ENCODE measurements at regions not wholly inside any gene's neighbourhood (a gene's known extent, or its start where the extent isn't known, plus 50 kb on each side); places are given as distances from the start of the nearest gene placed in this dataset.

- CTCF ChIA-PET = no interaction called here
- no peaks in the 10 kb centered on the region for H3K27me3 ChIP-seq (ENCODE audit: insufficient read depth, low read length)
- H3K27ac ChIP-seq (ENCODE audit: low read depth, low read length) = no peak overlapping the region
- H3K4me1 ChIP-seq (ENCODE audit: control insufficient read depth in 1 of 2, insufficient read depth in 2 of 2, low read length in 2 of 2) = no peaks in the 10 kb centered on the region
- H3K4me3 ChIP-seq (replicated peaks in 1 of 2; ENCODE audit: low read depth in 1 of 2, low read length in 2 of 2) = no peak overlapping the region
- DNase-seq (ENCODE audit: low read depth, low spot score) (no peak), ATAC-seq (no peak)
- no peaks in the 10 kb centered on the region for H3K9me2 ChIP-seq (ENCODE audit: insufficient read depth)
- no peak overlapping the region for H3K4me2 ChIP-seq (ENCODE audit: low read length)
- intact Hi-C loops (cut with micrococcal nuclease) = no loop called here
- H3K9ac ChIP-seq (ENCODE audit: low read length) = no peak overlapping the region
- BruUV-seq (replicated peaks) = no TSS peak
- TF ChIP-seq CBX3 (IDR thresholded peaks at IDR 0.05; ENCODE audit: low read depth) (no peak), SP1 (IDR thresholded peaks at IDR 0.05; ENCODE audit: low read depth) (no peak), MAX (IDR thresholded peaks at IDR 0.05) (no peak), POLR2AphosphoS5 (IDR thresholded peaks at IDR 0.05; ENCODE audit: low read depth, low read length) (no peak), POLR2A (IDR thresholded peaks at IDR 0.05; ENCODE audit: borderline replicate concordance, extremely low read depth, insufficient read depth, insufficient read length) (no peak), EZH2 (IDR thresholded peaks at IDR 0.05) (no peak), ATF3 (IDR thresholded peaks at IDR 0.05) (no peak), EZH2phosphoT487 (IDR thresholded peaks at IDR 0.05; ENCODE audit: borderline replicate concordance) (no peak), ZNF274 (IDR thresholded peaks at IDR 0.05; ENCODE audit: low read depth, low read length) (no peak), SIN3A (IDR thresholded peaks at IDR 0.05; ENCODE audit: low read depth) (no peak), CEBPB (IDR thresholded peaks at IDR 0.05; ENCODE audit: low read depth) (no peak), CTCF (IDR thresholded peaks at IDR 0.05 in 2 of 3, conservative IDR thresholded peaks at IDR 0.05 in 1 of 3; ENCODE audit: borderline replicate concordance in 1 of 3, insufficient read depth in 1 of 3, low read depth in 2 of 3, low read length in 2 of 3) (no peak), ZBTB33 (IDR thresholded peaks at IDR 0.05; ENCODE audit: extremely low read depth, insufficient replicate concordance, low read length) (no peak), YY1 (IDR thresholded peaks at IDR 0.05; ENCODE audit: extremely low read depth, insufficient replicate concordance, low read depth, low read length) (no peak), TCF7L2 (IDR thresholded peaks at IDR 0.05; ENCODE audit: borderline replicate concordance, extremely low read depth, insufficient read depth, insufficient read length) (no peak), REST (IDR thresholded peaks at IDR 0.05; ENCODE audit: low read depth) (no peak), JUND (IDR thresholded peaks at IDR 0.05) (no peak)
- H3K79me2 ChIP-seq (ENCODE audit: insufficient read depth, low read length) = no peaks in the 10 kb centered on the region
- H3K9me3 ChIP-seq (ENCODE audit: control insufficient read depth in 1 of 2, insufficient read depth in 1 of 2, low read depth in 1 of 2, low read length in 2 of 2) = no peaks in the 10 kb centered on the region
- RAD21 ChIA-PET (ENCODE audit: low non-redundant PET in 1 of 2, low total read pairs in 2 of 2, uncharacterized antibody in 2 of 2, unreplicated experiment in 2 of 2) = no interaction called here
- no peak overlapping the region for H2AFZ ChIP-seq (ENCODE audit: low read depth, low read length, poor library complexity, severe bottlenecking)
- H3K36me3 ChIP-seq (ENCODE audit: control insufficient read depth in 1 of 2, insufficient read depth in 2 of 2, low read length in 2 of 2) = no peaks in the 10 kb centered on the region
- POLR2A ChIA-PET = no interaction called here
- no peaks in the 10 kb centered on the region for H4K20me1 ChIP-seq (ENCODE audit: insufficient read depth)
These were observed 108.4 kb upstream of the NPY start for GRCh38 chr7:24175603-24176002.
